ENCODE measurements at regions not wholly inside any gene's neighbourhood (a gene's known extent, or its start where the extent isn't known, plus 50 kb on each side); places are given as distances from the start of the nearest gene placed in this dataset.
"Not testable (repeated sequence)": the region's sequence is repeated elsewhere in the genome, so short reads cannot be mapped to it uniquely, and the experiment has no call there.

DNA sequence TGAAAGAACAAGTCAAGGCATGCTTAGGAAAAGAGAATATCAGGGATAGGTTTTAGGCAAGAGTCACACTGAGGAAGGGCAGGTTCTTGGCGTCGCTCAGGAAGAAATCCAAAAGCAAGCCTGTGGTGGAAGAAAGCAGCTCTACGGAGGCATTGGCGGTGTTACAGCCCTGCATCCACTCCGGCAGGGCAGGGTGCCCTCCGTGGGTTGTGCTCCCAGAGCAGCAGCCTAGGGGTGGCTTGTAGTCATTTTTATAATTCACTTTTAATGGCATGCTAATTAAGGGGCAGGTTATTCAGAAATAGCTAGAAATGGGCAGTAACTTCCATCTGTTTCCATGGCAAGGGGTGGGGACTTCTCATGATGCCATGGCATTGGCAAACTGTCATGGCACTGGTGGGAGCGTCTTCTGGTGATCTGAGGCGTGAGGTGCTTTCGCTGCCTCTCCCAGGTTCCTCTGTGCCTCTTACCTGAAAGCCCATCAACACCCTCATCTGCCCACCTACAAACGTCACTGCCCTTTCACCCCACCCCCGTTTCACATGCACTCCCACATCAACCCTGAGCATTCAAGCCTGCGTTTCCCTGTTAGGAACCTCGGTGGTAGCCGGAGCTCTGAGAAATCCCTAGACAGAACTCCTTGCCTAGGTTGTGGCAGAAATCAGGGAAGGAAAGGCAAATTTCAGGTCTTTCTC lies 1763.8 kb upstream of the TPTE start:
- H3K4me1 Mint-ChIP-seq (ENCODE audit: low read depth); DNase-seq (ENCODE audit: low spot score); H3K27me3 Mint-ChIP-seq (ENCODE audit: insufficient read depth); intact Hi-C loops (cut with micrococcal nuclease); H3K27ac Mint-ChIP-seq; H3K4me3 Mint-ChIP-seq; H3K36me3 Mint-ChIP-seq (ENCODE audit: low read depth): not testable (repeated sequence)
- H3K9me3 Mint-ChIP-seq = peaks cover 43% of the 10 kb centered on the region

DNA sequence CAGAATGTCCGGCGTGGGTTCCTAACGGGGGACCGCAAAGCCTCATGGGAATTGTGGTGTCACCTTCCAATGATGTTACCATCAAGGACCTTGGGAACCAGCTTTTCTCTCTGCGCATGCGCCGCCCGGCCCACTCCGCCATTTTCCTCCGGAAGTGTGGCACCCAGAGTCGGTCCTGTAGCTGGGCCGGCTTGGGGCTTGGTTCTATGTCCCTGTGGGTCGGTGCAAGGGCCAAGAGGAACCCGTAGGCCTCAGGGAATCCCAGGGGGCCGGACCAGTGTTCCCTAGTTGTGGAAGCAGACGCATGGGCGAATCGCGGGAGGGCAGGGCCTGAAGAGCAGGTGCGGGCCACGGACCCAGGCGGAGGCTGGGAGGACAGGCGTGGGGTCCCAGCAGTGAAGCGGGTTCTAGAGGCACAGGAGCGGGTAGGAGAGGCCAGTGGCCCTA lies 1762.4 kb upstream of the TPTE start:
- H3K4me3 Mint-ChIP-seq; H3K36me3 Mint-ChIP-seq (ENCODE audit: low read depth); DNase-seq (ENCODE audit: low spot score); H3K4me1 Mint-ChIP-seq (ENCODE audit: low read depth); H3K27ac Mint-ChIP-seq; H3K27me3 Mint-ChIP-seq (ENCODE audit: insufficient read depth); intact Hi-C loops (cut with micrococcal nuclease): not testable (repeated sequence)
- peaks cover 49% of the 10 kb centered on the region for H3K9me3 Mint-ChIP-seq

DNA sequence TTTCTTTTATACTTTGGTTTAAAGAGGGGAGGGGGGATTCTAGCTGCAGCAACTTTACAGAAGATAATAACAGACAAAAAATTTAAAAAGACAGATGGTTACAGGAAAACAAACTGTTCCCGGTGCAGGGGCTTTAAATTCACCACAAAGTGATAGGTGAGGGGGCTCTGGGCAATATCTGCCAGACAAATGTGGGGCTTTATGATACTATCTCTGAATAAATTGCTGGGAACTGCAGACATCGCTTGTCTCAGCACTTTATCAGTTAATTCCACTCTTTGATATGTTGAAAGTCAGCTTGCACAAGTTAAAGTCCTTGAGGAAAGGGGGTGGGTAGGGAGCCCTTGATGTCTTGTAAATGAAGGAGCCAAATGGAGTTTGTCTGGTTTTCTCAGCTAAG lies 1759.1 kb upstream of the TPTE start:
- H3K4me3 Mint-ChIP-seq; H3K27me3 Mint-ChIP-seq (ENCODE audit: insufficient read depth); H3K27ac Mint-ChIP-seq; H3K36me3 Mint-ChIP-seq (ENCODE audit: low read depth); intact Hi-C loops (cut with micrococcal nuclease); H3K4me1 Mint-ChIP-seq (ENCODE audit: low read depth); DNase-seq (ENCODE audit: low spot score): not testable (repeated sequence)
- peaks cover 53% of the 10 kb centered on the region for H3K9me3 Mint-ChIP-seq

DNA sequence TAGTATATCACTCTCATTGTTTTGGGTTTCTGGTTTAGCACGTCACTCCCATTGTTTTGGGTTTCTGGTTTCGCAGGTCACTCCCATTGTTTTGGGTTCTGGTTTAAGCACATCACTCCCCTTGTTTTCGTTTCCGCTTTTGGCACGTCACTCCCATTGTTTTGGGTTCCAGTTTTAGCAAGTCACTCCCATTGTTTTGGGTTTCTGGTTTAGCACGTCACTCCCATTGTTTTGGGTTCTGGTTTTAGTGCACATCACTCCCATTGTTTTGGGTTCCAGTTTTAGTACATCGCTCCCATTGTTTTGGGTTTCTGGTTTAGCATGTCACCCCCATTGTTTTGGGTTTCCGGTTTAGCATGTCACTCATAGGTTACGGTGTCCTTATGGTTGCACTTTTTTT lies 1757.0 kb upstream of the TPTE start:
- DNase-seq (ENCODE audit: low spot score); H3K36me3 Mint-ChIP-seq (ENCODE audit: low read depth); H3K4me1 Mint-ChIP-seq (ENCODE audit: low read depth); H3K4me3 Mint-ChIP-seq; H3K27me3 Mint-ChIP-seq (ENCODE audit: insufficient read depth); H3K27ac Mint-ChIP-seq; intact Hi-C loops (cut with micrococcal nuclease): not testable (repeated sequence)
- peaks cover 45% of the 10 kb centered on the region for H3K9me3 Mint-ChIP-seq

DNA sequence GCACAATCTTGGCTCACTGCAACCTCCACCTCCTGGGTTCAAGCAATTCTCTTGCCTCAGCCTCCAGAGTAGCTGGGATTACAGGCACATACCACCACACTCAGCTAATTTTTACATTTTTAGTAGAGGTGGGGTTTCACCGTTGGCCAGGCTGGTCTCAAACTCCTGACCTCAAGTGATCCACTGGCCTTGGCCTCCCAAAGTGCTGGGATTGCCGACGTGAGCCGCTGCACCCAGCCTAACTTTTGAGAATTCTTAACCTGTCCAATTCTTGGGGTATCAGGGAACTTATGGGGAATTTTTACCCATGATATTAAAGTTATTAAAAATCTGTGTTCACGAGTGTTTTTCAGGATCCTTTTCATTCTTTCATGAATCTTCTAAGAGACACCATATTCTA lies 1755.2 kb upstream of the TPTE start:
- not testable (repeated sequence) for H3K4me3 Mint-ChIP-seq

DNA sequence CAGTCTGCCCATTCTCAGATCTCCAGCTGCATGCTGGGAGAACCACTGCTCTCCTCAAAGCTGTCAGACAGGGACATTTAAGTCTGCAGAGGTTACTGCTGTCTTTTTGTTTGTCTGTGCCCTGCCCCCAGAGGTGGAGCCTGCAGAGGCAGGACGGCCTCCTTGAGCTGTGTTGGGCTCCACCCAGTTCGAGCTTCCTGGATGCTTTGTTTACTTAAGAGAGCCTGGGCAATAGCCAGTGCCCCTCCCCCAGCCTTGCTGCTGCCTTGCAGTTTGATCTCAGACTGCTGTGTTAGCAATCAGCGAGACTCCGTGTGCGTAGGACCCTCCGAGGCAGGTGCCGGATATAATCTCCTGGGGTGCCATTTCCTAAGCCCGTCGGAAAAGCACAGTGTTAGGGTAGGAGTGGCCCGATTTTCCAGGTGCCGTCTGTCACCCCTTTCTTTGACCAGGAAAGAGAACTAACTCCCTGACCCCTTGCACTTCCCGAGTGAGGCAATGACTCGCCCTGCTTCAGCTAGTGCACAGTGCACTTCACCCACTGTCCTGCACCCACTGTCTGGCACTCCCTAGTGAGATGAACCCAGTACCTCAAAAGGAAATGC lies 1748.4 kb upstream of the TPTE start:
- H3K4me3 Mint-ChIP-seq; DNase-seq (ENCODE audit: low spot score); H3K4me1 Mint-ChIP-seq (ENCODE audit: low read depth); H3K27me3 Mint-ChIP-seq (ENCODE audit: insufficient read depth); H3K27ac Mint-ChIP-seq; intact Hi-C loops (cut with micrococcal nuclease); H3K36me3 Mint-ChIP-seq (ENCODE audit: low read depth): not testable (repeated sequence)
- peaks cover 28% of the 10 kb centered on the region for H3K9me3 Mint-ChIP-seq

More for the DNA sequence above, 1755.2 kb upstream of the TPTE start:
- DNase-seq (ENCODE audit: low spot score); H3K36me3 Mint-ChIP-seq (ENCODE audit: low read depth); intact Hi-C loops (cut with micrococcal nuclease); H3K27ac Mint-ChIP-seq; H3K27me3 Mint-ChIP-seq (ENCODE audit: insufficient read depth); H3K4me1 Mint-ChIP-seq (ENCODE audit: low read depth): not testable (repeated sequence)
- H3K9me3 Mint-ChIP-seq = peaks cover 44% of the 10 kb centered on the region

DNA sequence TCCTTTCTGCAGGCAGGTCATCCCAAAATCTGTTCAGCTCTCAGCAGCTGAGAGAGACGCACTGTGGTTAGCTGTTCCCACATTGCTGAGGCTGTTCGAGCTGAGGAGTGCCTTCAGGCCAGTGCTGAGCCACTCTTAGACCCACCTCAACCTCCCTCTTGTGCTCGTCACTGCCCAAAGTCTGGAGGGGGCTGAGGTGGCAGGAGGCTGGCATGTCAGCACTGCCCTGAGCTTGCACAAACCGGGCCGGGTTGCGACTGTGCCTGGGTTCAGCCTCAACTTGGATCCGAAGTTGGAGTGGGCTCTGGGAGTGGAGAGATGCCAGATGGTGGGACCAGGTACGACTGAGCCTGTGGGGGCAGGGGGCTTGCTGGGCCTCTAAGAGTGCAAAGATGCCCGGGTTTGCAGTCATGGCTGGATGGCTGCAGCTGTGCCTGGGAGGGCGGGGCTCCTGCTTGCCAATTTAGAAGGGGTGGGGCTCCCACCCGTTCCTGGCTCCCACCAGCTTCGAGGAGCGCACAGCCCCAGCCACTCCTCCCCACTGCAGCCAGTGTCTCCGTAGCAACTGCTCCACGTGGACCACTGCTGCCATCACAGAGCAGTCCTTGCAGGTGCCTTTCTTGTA lies 1745.7 kb upstream of the TPTE start:
- H3K27ac Mint-ChIP-seq; DNase-seq (ENCODE audit: low spot score); H3K36me3 Mint-ChIP-seq (ENCODE audit: low read depth); intact Hi-C loops (cut with micrococcal nuclease); H3K4me1 Mint-ChIP-seq (ENCODE audit: low read depth); H3K4me3 Mint-ChIP-seq; H3K27me3 Mint-ChIP-seq (ENCODE audit: insufficient read depth): not testable (repeated sequence)
- peaks cover 25% of the 10 kb centered on the region for H3K9me3 Mint-ChIP-seq

DNA sequence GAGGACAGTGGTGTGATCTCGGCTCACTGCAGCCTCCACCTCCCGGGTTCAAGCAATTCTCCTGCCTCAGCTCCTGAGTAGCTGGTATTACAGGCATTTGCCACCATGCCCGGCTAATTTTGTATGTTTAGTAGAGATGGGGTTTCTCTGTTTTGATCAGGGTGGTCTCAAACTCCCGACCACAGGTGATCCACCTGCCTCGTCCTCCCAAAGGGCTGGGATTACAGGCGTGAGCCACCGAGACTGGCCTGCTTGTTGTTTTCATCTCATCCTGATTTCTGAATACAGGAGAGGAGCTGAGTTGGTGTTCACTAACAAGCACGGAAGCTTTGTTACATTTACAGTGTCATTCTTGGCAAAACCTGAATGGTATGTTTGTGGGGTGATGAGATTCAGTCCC lies 1744.1 kb upstream of the TPTE start:
- H3K27ac Mint-ChIP-seq; H3K36me3 Mint-ChIP-seq (ENCODE audit: low read depth); H3K4me1 Mint-ChIP-seq (ENCODE audit: low read depth); H3K4me3 Mint-ChIP-seq; DNase-seq (ENCODE audit: low spot score); H3K27me3 Mint-ChIP-seq (ENCODE audit: insufficient read depth); intact Hi-C loops (cut with micrococcal nuclease): not testable (repeated sequence)
- peaks cover 22% of the 10 kb centered on the region for H3K9me3 Mint-ChIP-seq

GRCh38 chr21:8778323-8779085 lies 1742.9 kb upstream of the TPTE start:
- DNase-seq (ENCODE audit: low spot score); H3K4me1 Mint-ChIP-seq (ENCODE audit: low read depth); H3K27me3 Mint-ChIP-seq (ENCODE audit: insufficient read depth); intact Hi-C loops (cut with micrococcal nuclease); H3K27ac Mint-ChIP-seq; H3K36me3 Mint-ChIP-seq (ENCODE audit: low read depth); H3K4me3 Mint-ChIP-seq: not testable (repeated sequence)
- peaks cover 23% of the 10 kb centered on the region for H3K9me3 Mint-ChIP-seq

DNA sequence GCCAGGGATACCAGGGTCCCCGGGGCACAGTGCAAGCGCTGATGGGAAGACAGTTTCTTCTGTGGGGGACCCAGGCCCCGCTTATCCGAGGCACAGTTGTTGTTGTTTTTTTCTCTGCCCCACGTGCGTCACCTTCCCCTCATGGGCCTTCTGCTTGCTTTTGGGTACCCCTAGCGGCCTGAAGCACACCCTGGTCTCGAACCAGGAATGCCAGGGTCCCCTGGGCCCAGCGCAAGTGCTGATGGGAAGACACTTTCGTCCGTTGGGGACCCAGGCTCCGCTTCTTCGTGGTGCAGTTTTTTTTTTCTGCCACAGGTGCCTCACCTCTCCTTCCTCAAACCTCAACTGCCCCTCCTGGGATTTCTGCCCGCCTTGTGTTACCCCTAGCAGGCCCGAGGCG lies 1708.5 kb upstream of the TPTE start:
- H3K27me3 Mint-ChIP-seq (ENCODE audit: insufficient read depth); DNase-seq (ENCODE audit: low spot score); H3K9me3 Mint-ChIP-seq; intact Hi-C loops (cut with micrococcal nuclease); H3K36me3 Mint-ChIP-seq (ENCODE audit: low read depth); H3K4me1 Mint-ChIP-seq (ENCODE audit: low read depth); H3K4me3 Mint-ChIP-seq; H3K27ac Mint-ChIP-seq: not testable (repeated sequence)

DNA sequence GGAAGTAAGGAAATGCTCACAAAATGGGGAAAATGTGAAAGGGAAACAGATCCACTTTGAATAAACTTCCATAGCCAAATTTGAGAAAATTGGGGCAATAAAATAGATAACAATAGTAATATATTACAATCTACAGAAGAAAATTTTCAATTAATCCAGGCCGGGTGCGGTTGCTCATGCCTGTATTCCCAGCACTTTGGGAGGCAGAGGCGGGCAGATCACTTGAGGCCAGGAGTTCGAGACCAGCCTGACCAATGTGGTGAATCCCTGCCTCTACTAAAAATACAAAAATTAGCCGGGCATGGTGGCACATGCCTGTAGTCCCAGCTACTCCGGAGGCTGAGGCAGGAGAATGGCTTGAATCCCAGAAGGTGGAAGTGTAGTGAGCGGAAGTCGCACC lies 1687.1 kb upstream of the TPTE start:
- H3K27me3 Mint-ChIP-seq (ENCODE audit: insufficient read depth); DNase-seq (ENCODE audit: low spot score); H3K9me3 Mint-ChIP-seq; H3K36me3 Mint-ChIP-seq (ENCODE audit: low read depth); intact Hi-C loops (cut with micrococcal nuclease); H3K4me3 Mint-ChIP-seq; H3K27ac Mint-ChIP-seq; H3K4me1 Mint-ChIP-seq (ENCODE audit: low read depth): not testable (repeated sequence)

Data from activated T-helper 1 cell treated with anti-CD3 and anti-CD28 coated beads, Interleukin-12 subunit alpha, Interleukin-12 subunit beta, Interleukin-2, Interleukin-4 antibody, amounts not matched to agents 30 ng/mL and 10 ng/mL and 1 ng/mL, durations not matched to agents 14 hours and 24 hours and 36 hours (primary cell).